ENCODE measurements at regions not wholly inside any gene's neighbourhood (a gene's known extent, or its start where the extent isn't known, plus 50 kb on each side); places are given as distances from the start of the nearest gene placed in this dataset.

DNA sequence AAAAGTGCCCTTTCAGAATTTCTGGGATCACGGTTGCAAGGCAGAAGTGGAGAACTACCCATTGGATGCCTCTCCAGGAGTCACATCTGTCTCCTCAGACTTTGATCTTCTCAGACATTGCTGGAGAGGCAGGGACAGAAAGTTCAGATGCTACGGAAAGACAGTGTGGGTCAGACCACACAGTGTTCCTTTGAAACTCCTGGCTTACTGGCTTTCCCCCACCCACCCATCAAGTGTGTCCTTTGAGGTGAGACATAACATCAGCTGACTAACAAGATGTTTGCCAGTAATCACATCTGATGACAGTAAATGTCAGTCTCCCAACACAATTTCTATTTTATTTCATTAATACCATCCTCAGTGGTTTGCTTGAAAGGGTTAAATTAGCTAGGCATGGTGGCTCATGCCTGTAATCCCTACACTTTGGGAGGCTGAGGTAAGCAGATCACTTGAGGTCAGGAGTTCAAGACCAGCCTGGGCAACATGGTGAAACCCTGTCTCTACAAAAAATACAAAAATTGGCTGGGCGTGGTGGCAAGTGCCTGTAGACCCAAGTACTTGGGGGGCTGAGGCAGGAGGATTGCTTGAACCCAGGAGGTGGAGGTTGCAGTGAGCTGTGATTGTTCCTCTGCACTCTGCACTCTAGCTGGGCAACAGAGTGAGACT lies 67.2 kb upstream of the SNX9 start:
- TF ChIP-seq, protein P1, sequence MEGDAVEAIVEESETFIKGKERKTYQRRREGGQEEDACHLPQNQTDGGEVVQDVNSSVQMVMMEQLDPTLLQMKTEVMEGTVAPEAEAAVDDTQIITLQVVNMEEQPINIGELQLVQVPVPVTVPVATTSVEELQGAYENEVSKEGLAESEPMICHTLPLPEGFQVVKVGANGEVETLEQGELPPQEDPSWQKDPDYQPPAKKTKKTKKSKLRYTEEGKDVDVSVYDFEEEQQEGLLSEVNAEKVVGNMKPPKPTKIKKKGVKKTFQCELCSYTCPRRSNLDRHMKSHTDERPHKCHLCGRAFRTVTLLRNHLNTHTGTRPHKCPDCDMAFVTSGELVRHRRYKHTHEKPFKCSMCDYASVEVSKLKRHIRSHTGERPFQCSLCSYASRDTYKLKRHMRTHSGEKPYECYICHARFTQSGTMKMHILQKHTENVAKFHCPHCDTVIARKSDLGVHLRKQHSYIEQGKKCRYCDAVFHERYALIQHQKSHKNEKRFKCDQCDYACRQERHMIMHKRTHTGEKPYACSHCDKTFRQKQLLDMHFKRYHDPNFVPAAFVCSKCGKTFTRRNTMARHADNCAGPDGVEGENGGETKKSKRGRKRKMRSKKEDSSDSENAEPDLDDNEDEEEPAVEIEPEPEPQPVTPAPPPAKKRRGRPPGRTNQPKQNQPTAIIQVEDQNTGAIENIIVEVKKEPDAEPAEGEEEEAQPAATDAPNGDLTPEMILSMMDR (IDR thresholded peaks at IDR 0.05): no peak
- TF ChIP-seq EP300 (IDR thresholded peaks at IDR 0.05): no peak

All from gastroesophageal sphincter (tissue), 3 donors.